Neuronal stem cell (in vitro differentiated cells): ENCODE measurements at regions not wholly inside any gene's neighbourhood (a gene's known extent, or its start where the extent isn't known, plus 50 kb on each side); places are given as distances from the start of the nearest gene placed in this dataset.

Experiments
- DNase-seq: peaks from one replicate; pipeline ENCODE4 v3.0.0-alpha.2; 2013; ENCODE audit warnings: low spot score
- H2AFZ ChIP-seq: one replicate; pipeline ENCODE4 v1.6.1; 2013; ENCODE audit warnings: mild to moderate bottlenecking, low read length, inconsistent platforms
- H2AK5ac ChIP-seq: 2 replicates; pipeline ENCODE4 v1.6.1; 2013; ENCODE audit warnings: low read depth, mild to moderate bottlenecking, inconsistent platforms, low read length, moderate library complexity, mixed read lengths
- H2BK120ac ChIP-seq: 2 replicates; pipeline ENCODE4 v1.6.1; 2013; ENCODE audit warnings: low read depth, mild to moderate bottlenecking, inconsistent platforms, low read length, moderate library complexity, mixed read lengths
- H2BK12ac ChIP-seq: one replicate; pipeline ENCODE4 v1.6.1; 2013; ENCODE audit warnings: low read length, inconsistent platforms
- H2BK15ac ChIP-seq: 2 replicates; pipeline ENCODE4 v1.6.1; 2013; ENCODE audit warnings: mild to moderate bottlenecking, low read length, inconsistent platforms, mixed read lengths
- H2BK5ac ChIP-seq: one replicate; pipeline ENCODE4 v1.6.1; 2013; ENCODE audit warnings: inconsistent platforms, mild to moderate bottlenecking, low read length, moderate library complexity
- H3K14ac ChIP-seq: one replicate; pipeline ENCODE4 v1.6.1; 2013; ENCODE audit warnings: low read length, inconsistent platforms
- H3K18ac ChIP-seq: 2 replicates; pipeline ENCODE4 v1.6.1; 2013; ENCODE audit warnings: low read length, inconsistent platforms
- H3K23ac ChIP-seq: 2 replicates; pipeline ENCODE4 v1.6.1; 2013; ENCODE audit warnings: low read depth, mild to moderate bottlenecking, mixed read lengths, low read length, inconsistent platforms; ENCODE audit not compliant: poor library complexity
- H3K27ac ChIP-seq: replicated peaks from 3 replicates; pipeline ENCODE4 v1.5.1; 2013; ENCODE audit warnings: low read length, inconsistent platforms
- H3K27me3 ChIP-seq, 3 experiments: 2 replicates each; pipeline ENCODE4 v1.6.1; 2013; ENCODE audit warnings: low read length in 3 of 3, mild to moderate bottlenecking in 2 of 3, inconsistent platforms in 1 of 3, low read depth in 1 of 3, mixed read lengths in 1 of 3, moderate library complexity in 1 of 3; ENCODE audit not compliant: control insufficient read depth in 3 of 3, insufficient read depth in 3 of 3
- H3K36me3 ChIP-seq, 2 donors: replicated peaks in 1 of 2; 2 replicates each; pipeline ENCODE4 v1.6.1; 2013; ENCODE audit warnings: low read length in 2 of 2; ENCODE audit not compliant: control insufficient read depth in 2 of 2, insufficient read depth in 2 of 2
- H3K4ac ChIP-seq: 2 replicates; pipeline ENCODE4 v1.6.1; 2013; ENCODE audit warnings: inconsistent platforms, mild to moderate bottlenecking, low read length, moderate library complexity
- H3K4me1 ChIP-seq, 2 donors: 1 replicate in 1 of 2; 2 replicates in 1 of 2; pipeline ENCODE4 v1.6.1; 2013; ENCODE audit warnings: low read length in 2 of 2, low read depth in 1 of 2; ENCODE audit not compliant: control insufficient read depth in 2 of 2, insufficient read depth in 1 of 2
- H3K4me2 ChIP-seq: one replicate; pipeline ENCODE4 v1.6.1; 2013; ENCODE audit warnings: mild to moderate bottlenecking, low read length, inconsistent platforms; ENCODE audit not compliant: insufficient read depth, poor library complexity, severe bottlenecking
- H3K4me3 ChIP-seq, 2 donors: 2 replicates each; pipeline ENCODE4 v1.5.1; 2013; ENCODE audit warnings: low read length in 2 of 2, mild to moderate bottlenecking in 2 of 2, inconsistent platforms in 1 of 2, moderate library complexity in 1 of 2
- H3K79me1 ChIP-seq: one replicate; pipeline ENCODE4 v1.6.1; 2013; ENCODE audit warnings: low read depth, mild to moderate bottlenecking, inconsistent platforms, low read length, moderate library complexity
- H3K9ac ChIP-seq: one replicate; pipeline ENCODE4 v1.6.1; 2013; ENCODE audit warnings: mild to moderate bottlenecking, low read depth, low read length, inconsistent platforms; ENCODE audit not compliant: poor library complexity
- H3K9me3 ChIP-seq, 2 donors: replicated peaks in 1 of 2; 2 replicates each; pipeline versions ENCODE3 to v1.6.1; 2013; ENCODE audit warnings: low read length in 2 of 2, mild to moderate bottlenecking in 2 of 2, inconsistent platforms in 1 of 2, low read depth in 1 of 2, mixed read lengths in 1 of 2, moderate library complexity in 1 of 2; ENCODE audit not compliant: control insufficient read depth in 2 of 2, insufficient read depth in 1 of 2
- H4K8ac ChIP-seq: one replicate; pipeline ENCODE4 v1.6.1; 2013; ENCODE audit warnings: low read depth, mild to moderate bottlenecking, inconsistent platforms, low read length, moderate library complexity
- H4K91ac ChIP-seq: one replicate; pipeline ENCODE4 v1.6.1; 2013; ENCODE audit warnings: low read length, low read depth, mild to moderate bottlenecking, inconsistent platforms; ENCODE audit not compliant: poor library complexity
- WGBS, 2 donors: extraction: QIAGEN DNeasy Blood & Tissue Kit; methylation state at CpG; one replicate each; pipeline ENCODE4 v1.1.7; 2013; ENCODE audit warnings: missing lambda C conversion rate in 2 of 2, mixed read lengths in 1 of 2; ENCODE audit not compliant: insufficient read length in 2 of 2, insufficient replicate concordance in 1 of 2; ENCODE audit errors: extremely low coverage in 2 of 2; 5-methylcytosine and 5-hydroxymethylcytosine counted together

DNA sequence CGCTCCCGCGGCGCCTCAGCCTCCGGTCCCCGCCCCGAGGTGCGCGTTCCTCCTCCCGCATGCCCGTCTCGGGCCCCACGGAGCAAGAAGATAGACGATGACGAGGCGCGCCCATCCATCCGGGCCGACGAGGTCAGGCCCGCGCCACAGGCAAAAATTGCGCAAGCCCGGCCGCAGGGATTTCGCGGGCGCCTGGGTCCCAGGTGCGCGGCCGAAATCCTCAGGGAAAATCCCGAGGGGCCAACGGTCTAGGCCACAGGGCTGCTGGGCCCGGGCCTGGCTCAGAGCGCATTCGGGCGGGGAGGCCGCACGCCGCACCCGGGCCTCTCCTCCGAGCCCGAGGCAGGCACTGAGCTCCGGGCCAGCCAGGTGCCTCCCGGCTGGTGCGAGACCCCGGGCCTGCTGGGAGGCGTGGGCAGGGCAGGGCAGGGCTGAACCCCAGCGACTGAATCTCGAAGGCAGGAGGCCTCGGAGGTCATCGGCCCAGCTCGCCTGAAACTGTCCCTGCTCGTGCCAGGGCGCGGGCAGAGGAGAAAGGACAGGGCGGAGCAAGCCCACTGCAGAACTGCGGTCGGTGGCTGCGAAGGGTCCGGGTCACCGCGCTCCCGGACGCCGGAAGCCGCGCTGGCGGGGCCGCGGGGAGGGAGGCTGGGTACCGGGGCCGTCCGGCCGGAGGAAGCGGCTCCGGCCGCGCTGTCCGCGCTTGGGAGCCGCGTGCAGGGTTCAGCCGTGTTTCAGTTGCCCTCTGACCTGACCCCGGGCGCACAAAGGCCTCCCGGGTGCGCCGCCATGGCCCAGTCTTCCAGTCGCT is 66.8 kb downstream of the FOXD1 start:
- DNase-seq: peak; percentile 77
- peaks cover 0 to 4% of the 10 kb centered on the region in 2 donors for H3K4me1 ChIP-seq
- H3K23ac ChIP-seq: no peak overlapping the region
- H2BK5ac ChIP-seq: peak overlapping the region; percentile 25
- H3K9ac ChIP-seq: peak overlapping the region; percentile 14
- H3K4ac ChIP-seq: peak overlapping the region; percentile 68
- H3K18ac ChIP-seq: peak overlapping the region; percentile 82
- no peak overlapping the region for H3K27ac ChIP-seq
- no peaks in the 10 kb centered on the region for H3K36me3 ChIP-seq
- H2AFZ ChIP-seq: no peak overlapping the region
- H3K9me3 ChIP-seq: peaks cover 0 to 10% of the 10 kb centered on the region in 2 donors
- H2BK15ac ChIP-seq: no peak overlapping the region
- peaks cover 0 to 43% (median 0%) of the 10 kb centered on the region in 3 experiments for H3K27me3 ChIP-seq
- no peaks in the 10 kb centered on the region for H3K79me1 ChIP-seq
- H3K14ac ChIP-seq: no peak overlapping the region
- no peak overlapping the region for H2BK120ac ChIP-seq
- no peak overlapping the region for H2BK12ac ChIP-seq
- H4K91ac ChIP-seq: no peak overlapping the region
- H3K4me2 ChIP-seq: peak overlapping the region; percentile 52
- no peak overlapping the region for H2AK5ac ChIP-seq
- H3K4me3 ChIP-seq: peak overlapping the region in 1 of 2 donors; percentile 27
- H4K8ac ChIP-seq: peak overlapping the region; percentile 97
- WGBS, 2 donors: no CpG with 5 or more reads among the region's 90 CpGs

DNA sequence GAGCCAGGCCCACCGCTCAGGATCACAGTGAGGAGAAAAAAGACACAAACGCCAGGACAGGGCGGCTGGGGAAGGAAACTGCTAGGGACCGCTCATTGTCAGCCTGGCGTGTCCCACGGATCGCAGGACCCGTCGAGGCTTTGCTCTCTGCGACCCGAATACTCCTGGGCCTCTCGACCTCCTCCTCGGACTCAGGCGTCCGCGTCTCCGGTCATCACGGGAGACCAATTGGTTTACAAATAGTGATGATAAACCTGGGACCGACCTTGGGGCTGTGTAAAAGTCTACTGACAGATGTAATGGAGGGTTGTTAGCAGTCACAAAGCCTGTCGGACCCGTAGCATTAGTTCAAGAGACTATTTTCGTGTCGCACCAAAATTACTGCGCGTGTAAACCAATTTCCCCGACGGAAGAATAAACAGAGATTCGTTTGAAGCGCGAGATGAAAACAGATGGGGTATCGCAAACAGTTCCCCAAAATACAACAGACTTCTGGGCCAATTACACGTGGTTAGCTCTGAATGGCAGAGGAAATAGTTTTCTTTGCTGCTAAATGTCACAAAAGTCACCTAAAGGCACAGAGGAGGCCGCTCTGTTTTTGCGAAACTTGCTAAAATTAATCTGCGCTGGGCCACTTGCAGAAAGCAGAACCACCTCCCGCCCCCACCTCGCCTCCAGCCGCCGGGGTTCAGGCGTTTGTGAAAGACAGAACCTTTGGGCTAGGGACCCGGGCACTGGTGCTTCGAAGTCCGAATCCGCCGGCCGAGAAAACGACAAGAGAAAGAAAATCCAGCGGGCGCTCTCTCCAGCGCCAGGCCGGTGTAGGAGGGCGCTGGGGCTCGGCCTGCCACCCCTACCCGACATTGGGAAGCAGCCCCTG is 67.6 kb downstream of the FOXD1 start:
- H3K23ac ChIP-seq: peak overlapping the region; percentile 62
- H3K4me1 ChIP-seq: peaks cover 0 to 4% of the 10 kb centered on the region in 2 donors
- H3K27me3 ChIP-seq: peaks cover 0 to 43% (median 0%) of the 10 kb centered on the region in 3 experiments
- no peak overlapping the region for H3K27ac ChIP-seq
- H3K4me3 ChIP-seq: no peak overlapping the region
- no peak overlapping the region for H4K8ac ChIP-seq
- DNase-seq: no peak
- H3K4ac ChIP-seq: peak overlapping the region; percentile 68
- H2BK15ac ChIP-seq: peak overlapping the region; percentile 23
- no peak overlapping the region for H2BK12ac ChIP-seq
- peak overlapping the region; percentile 26 for H3K14ac ChIP-seq
- no peak overlapping the region for H3K9ac ChIP-seq
- H3K4me2 ChIP-seq: peak overlapping the region; percentile 52
- no peak overlapping the region for H2AK5ac ChIP-seq
- H2BK5ac ChIP-seq: peak overlapping the region; percentile 25
- WGBS, 2 donors: no CpG with 5 or more reads among the region's 54 CpGs
- no peaks in the 10 kb centered on the region for H3K36me3 ChIP-seq
- H3K79me1 ChIP-seq: no peaks in the 10 kb centered on the region
- H2AFZ ChIP-seq: no peak overlapping the region
- H3K9me3 ChIP-seq: peaks cover 0 to 10% of the 10 kb centered on the region in 2 donors
- peak overlapping the region; percentile 82 for H3K18ac ChIP-seq
- no peak overlapping the region for H4K91ac ChIP-seq
- no peak overlapping the region for H2BK120ac ChIP-seq

GRCh38 chr5:73380041-73380440 is 68.5 kb downstream of the FOXD1 start:
- H2BK5ac ChIP-seq: no peak overlapping the region
- H2BK12ac ChIP-seq: no peak overlapping the region
- H3K4me3 ChIP-seq: no peak overlapping the region
- WGBS, 2 donors: no CpG with 5 or more reads among the region's 19 CpGs
- H2BK120ac ChIP-seq: no peak overlapping the region
- no peak overlapping the region for H3K9ac ChIP-seq
- H2BK15ac ChIP-seq: no peak overlapping the region
- peak overlapping the region; percentile 26 for H3K14ac ChIP-seq
- H4K91ac ChIP-seq: no peak overlapping the region
- no peak overlapping the region for H2AFZ ChIP-seq
- no peak overlapping the region for H3K4me2 ChIP-seq
- H3K18ac ChIP-seq: no peak overlapping the region
- H2AK5ac ChIP-seq: no peak overlapping the region
- peaks cover 0 to 4% of the 10 kb centered on the region in 2 donors for H3K4me1 ChIP-seq
- no peak for DNase-seq
- peaks cover 0 to 43% (median 0%) of the 10 kb centered on the region in 3 experiments for H3K27me3 ChIP-seq
- H3K4ac ChIP-seq: no peak overlapping the region
- H3K27ac ChIP-seq: no peak overlapping the region
- H3K9me3 ChIP-seq: peaks cover 0 to 8% of the 10 kb centered on the region in 2 donors
- H3K36me3 ChIP-seq: no peaks in the 10 kb centered on the region
- no peaks in the 10 kb centered on the region for H3K79me1 ChIP-seq
- H3K23ac ChIP-seq: peak overlapping the region; percentile 62
- no peak overlapping the region for H4K8ac ChIP-seq

DNA sequence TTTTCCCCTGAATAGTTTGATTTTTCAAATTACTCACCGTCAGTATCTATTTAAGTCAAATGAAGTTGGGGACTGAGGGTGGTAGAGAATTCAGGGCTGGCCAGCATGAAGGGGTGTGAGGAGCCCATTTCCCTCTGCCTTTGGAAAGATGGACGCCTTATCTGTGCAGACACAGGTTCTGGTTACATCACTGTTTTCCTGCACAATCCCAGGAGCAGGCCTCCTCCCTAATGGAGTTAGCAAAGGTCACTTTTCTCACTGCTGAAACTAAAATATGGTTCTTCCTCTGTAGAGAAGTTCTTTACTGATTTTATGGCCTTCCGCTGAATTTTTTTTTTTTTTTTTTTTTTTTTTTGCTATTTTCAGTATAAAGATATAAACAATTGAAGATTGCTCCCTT is 69.1 kb downstream of the FOXD1 start:
- Histone ChIP-seq H4K91ac (no peak overlapping the region), H3K9ac (no peak overlapping the region), H2BK120ac (no peak overlapping the region), H3K4me2 (no peak overlapping the region), H3K18ac (no peak overlapping the region), H2BK5ac (no peak overlapping the region), H3K4me3 (no peak overlapping the region), H3K4ac (no peak overlapping the region), H3K23ac (no peak overlapping the region), H3K14ac (no peak overlapping the region), H3K27ac (no peak overlapping the region), H3K79me1 (no peaks in the 10 kb centered on the region), H3K4me1 (peaks cover 0 to 4% of the 10 kb centered on the region in 2 donors), H2AFZ (no peak overlapping the region), H2BK15ac (no peak overlapping the region), H3K27me3 (peaks cover 0 to 43% (median 0%) of the 10 kb centered on the region in 3 experiments), H3K36me3 (no peaks in the 10 kb centered on the region), H4K8ac (no peak overlapping the region), H3K9me3 (peaks cover 0 to 7% of the 10 kb centered on the region in 2 donors), H2AK5ac (no peak overlapping the region), H2BK12ac (no peak overlapping the region)
- no CpG with 5 or more reads among the region's 3 CpGs for WGBS, 2 donors
- DNase-seq: no peak
